ENCODE measurements at regions not wholly inside any gene's neighbourhood (a gene's known extent, or its start where the extent isn't known, plus 50 kb on each side); places are given as distances from the start of the nearest gene placed in this dataset.

- intact Hi-C loops (cut with micrococcal nuclease), result no loop called here
- no peak for DNase-seq (ENCODE audit: low spot score)
- no peak overlapping the region for H3K4me3 Mint-ChIP-seq
- H3K9me3 Mint-ChIP-seq, result no peaks in the 10 kb centered on the region
- H3K27me3 Mint-ChIP-seq (ENCODE audit: insufficient read depth), result peaks cover 13% of the 10 kb centered on the region
- H3K36me3 Mint-ChIP-seq (ENCODE audit: low read depth), result no peaks in the 10 kb centered on the region
- no peaks in the 10 kb centered on the region for H3K4me1 Mint-ChIP-seq (ENCODE audit: low read depth)
- H3K27ac Mint-ChIP-seq, result no peak overlapping the region
These were observed 96.9 kb upstream of the PFN2 start for GRCh38 chr3:150067561-150067960.

DNA sequence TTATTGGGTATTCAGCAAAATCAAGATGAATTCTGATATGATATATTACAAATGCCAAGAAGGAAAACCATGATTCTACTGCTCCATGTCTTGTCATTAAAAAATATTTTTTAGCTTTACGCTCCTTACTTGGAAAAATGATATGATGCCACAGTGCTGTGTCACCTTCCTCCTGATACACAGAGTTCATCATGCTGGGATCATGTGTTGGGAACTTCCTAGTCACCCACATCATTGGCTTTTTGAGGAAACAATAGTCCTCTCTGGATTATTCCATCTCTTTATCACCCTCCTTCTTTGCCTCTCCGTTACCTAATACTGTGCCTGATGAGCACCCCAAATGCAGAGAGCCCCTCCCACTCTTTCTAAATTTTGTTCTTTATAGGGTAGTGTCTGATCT is 94.3 kb upstream of the PFN2 start:
- Mint-ChIP-seq H3K9me3 (no peaks in the 10 kb centered on the region), H3K4me3 (no peak overlapping the region), H3K27ac (no peak overlapping the region), H3K27me3 (ENCODE audit: insufficient read depth) (peaks cover 10% of the 10 kb centered on the region), H3K4me1 (ENCODE audit: low read depth) (no peaks in the 10 kb centered on the region), H3K36me3 (ENCODE audit: low read depth) (no peaks in the 10 kb centered on the region)
- intact Hi-C loops (cut with micrococcal nuclease), result no loop called here
- no peak for DNase-seq (ENCODE audit: low spot score)

GRCh38 chr3:150063237-150063636 is 92.5 kb upstream of the PFN2 start:
- Mint-ChIP-seq H3K27ac (no peak overlapping the region), H3K36me3 (ENCODE audit: low read depth) (no peaks in the 10 kb centered on the region), H3K4me1 (ENCODE audit: low read depth) (no peaks in the 10 kb centered on the region), H3K4me3 (no peak overlapping the region), H3K9me3 (no peaks in the 10 kb centered on the region), H3K27me3 (ENCODE audit: insufficient read depth) (peaks cover 13% of the 10 kb centered on the region)
- intact Hi-C loops (cut with micrococcal nuclease), result no loop called here
- no peak for DNase-seq (ENCODE audit: low spot score)

GRCh38 chr3:150062492-150062891 is 91.8 kb upstream of the PFN2 start:
- intact Hi-C loops (cut with micrococcal nuclease), result no loop called here
- Mint-ChIP-seq H3K27ac (no peak overlapping the region), H3K4me3 (no peak overlapping the region), H3K36me3 (ENCODE audit: low read depth) (no peaks in the 10 kb centered on the region), H3K27me3 (ENCODE audit: insufficient read depth) (peaks cover 13% of the 10 kb centered on the region), H3K4me1 (ENCODE audit: low read depth) (no peaks in the 10 kb centered on the region), H3K9me3 (no peaks in the 10 kb centered on the region)
- no peak for DNase-seq (ENCODE audit: low spot score)

GRCh38 chr3:150061288-150062024 is 90.8 kb upstream of the PFN2 start:
- Mint-ChIP-seq H3K36me3 (ENCODE audit: low read depth) (no peaks in the 10 kb centered on the region), H3K4me3 (no peak overlapping the region), H3K9me3 (no peaks in the 10 kb centered on the region), H3K27me3 (ENCODE audit: insufficient read depth) (peaks cover 10% of the 10 kb centered on the region), H3K4me1 (ENCODE audit: low read depth) (no peaks in the 10 kb centered on the region), H3K27ac (no peak overlapping the region)
- intact Hi-C loops (cut with micrococcal nuclease), result no loop called here
- no peak for DNase-seq (ENCODE audit: low spot score)

DNA sequence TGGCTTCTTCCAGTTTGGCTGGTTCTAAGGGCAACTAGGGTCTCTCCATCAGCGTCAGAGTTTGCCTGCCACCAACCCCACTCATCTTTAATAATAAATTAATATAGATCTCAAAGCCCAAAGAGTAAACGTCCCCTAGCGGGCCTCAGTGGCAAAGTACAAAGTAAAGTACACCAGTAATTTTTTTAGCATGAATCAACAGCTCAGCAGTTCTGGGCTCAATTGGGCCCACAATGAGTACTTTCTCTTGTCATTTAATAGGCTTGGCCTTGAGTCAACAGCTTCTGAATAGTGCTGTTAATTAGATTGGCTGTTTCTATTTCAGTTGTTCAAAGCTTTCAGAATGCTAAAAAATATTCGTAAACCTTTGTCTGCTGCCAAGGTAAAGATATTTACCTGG is 89.0 kb upstream of the PFN2 start:
- H3K9me3 Mint-ChIP-seq, result no peaks in the 10 kb centered on the region
- intact Hi-C loops (cut with micrococcal nuclease), result no loop called here
- H3K27ac Mint-ChIP-seq, result no peak overlapping the region
- H3K4me3 Mint-ChIP-seq, result no peak overlapping the region
- no peak for DNase-seq (ENCODE audit: low spot score)
- H3K36me3 Mint-ChIP-seq (ENCODE audit: low read depth), result no peaks in the 10 kb centered on the region
- peaks cover 10% of the 10 kb centered on the region for H3K27me3 Mint-ChIP-seq (ENCODE audit: insufficient read depth)
- no peaks in the 10 kb centered on the region for H3K4me1 Mint-ChIP-seq (ENCODE audit: low read depth)

DNA sequence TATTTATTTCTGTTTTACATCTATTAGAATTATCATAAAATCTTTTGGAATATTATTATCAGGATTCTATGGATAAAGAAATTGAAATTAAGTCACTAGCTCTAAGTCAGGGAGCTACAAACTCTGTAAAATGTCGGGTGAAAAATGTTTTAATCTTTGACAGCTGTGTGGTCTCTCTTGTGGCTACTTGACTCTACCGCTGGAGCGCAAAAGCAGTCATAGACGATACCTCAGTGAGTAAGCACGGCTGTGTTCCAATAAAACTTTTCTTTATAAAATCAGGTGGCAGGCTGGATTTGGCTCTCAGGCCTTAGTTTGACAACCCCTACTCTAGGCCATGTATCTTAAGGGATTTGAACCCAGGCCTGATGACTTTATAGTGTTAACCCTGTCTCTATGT is 88.5 kb upstream of the PFN2 start:
- H3K9me3 Mint-ChIP-seq, result no peaks in the 10 kb centered on the region
- no peak overlapping the region for H3K4me3 Mint-ChIP-seq
- peaks cover 10% of the 10 kb centered on the region for H3K27me3 Mint-ChIP-seq (ENCODE audit: insufficient read depth)
- intact Hi-C loops (cut with micrococcal nuclease), result no loop called here
- no peak for DNase-seq (ENCODE audit: low spot score)
- H3K4me1 Mint-ChIP-seq (ENCODE audit: low read depth), result no peaks in the 10 kb centered on the region
- H3K36me3 Mint-ChIP-seq (ENCODE audit: low read depth), result no peaks in the 10 kb centered on the region
- no peak overlapping the region for H3K27ac Mint-ChIP-seq

DNA sequence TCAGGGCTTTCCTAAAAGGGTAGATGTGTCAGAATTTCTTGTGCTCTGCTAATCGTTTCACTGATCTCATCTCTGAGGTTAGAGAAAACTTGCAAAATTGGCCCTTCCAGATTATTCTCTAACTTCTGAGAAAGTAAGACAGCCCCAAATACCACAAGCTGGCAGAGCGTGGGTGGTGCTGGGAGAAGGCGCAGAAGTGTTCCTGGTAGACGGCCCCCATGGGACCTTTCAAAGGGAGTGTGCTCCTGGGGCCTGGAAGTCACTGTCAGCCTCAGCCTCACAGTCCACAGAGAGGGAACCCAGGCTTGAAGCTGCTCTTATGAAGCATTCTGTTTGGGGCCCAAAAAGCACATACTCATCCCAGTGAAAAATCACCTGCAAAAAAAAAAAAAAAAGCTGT is 86.5 kb upstream of the PFN2 start:
- intact Hi-C loops (cut with micrococcal nuclease), result no loop called here
- no peak overlapping the region for H3K4me3 Mint-ChIP-seq
- no peaks in the 10 kb centered on the region for H3K4me1 Mint-ChIP-seq (ENCODE audit: low read depth)
- DNase-seq (ENCODE audit: low spot score), result no peak
- no peaks in the 10 kb centered on the region for H3K36me3 Mint-ChIP-seq (ENCODE audit: low read depth)
- no peaks in the 10 kb centered on the region for H3K9me3 Mint-ChIP-seq
- H3K27ac Mint-ChIP-seq, result no peak overlapping the region
- H3K27me3 Mint-ChIP-seq (ENCODE audit: insufficient read depth), result peaks cover 10% of the 10 kb centered on the region

GRCh38 chr3:150055332-150055731 is 84.6 kb upstream of the PFN2 start:
- H3K4me1 Mint-ChIP-seq (ENCODE audit: low read depth), result no peaks in the 10 kb centered on the region
- intact Hi-C loops (cut with micrococcal nuclease), result no loop called here
- no peaks in the 10 kb centered on the region for H3K9me3 Mint-ChIP-seq
- H3K27me3 Mint-ChIP-seq (ENCODE audit: insufficient read depth), result peaks cover 8% of the 10 kb centered on the region
- H3K27ac Mint-ChIP-seq, result no peak overlapping the region
- H3K36me3 Mint-ChIP-seq (ENCODE audit: low read depth), result no peaks in the 10 kb centered on the region
- H3K4me3 Mint-ChIP-seq, result no peak overlapping the region
- DNase-seq (ENCODE audit: low spot score), result no peak

GRCh38 chr3:150054635-150055034 is 83.9 kb upstream of the PFN2 start:
- no peak overlapping the region for H3K4me3 Mint-ChIP-seq
- H3K27ac Mint-ChIP-seq, result no peak overlapping the region
- H3K9me3 Mint-ChIP-seq, result no peaks in the 10 kb centered on the region

GRCh38 chr3:150050510-150050909 is 79.8 kb upstream of the PFN2 start:
- H3K4me1 Mint-ChIP-seq (ENCODE audit: low read depth), result no peaks in the 10 kb centered on the region
- DNase-seq (ENCODE audit: low spot score), result no peak
- no peaks in the 10 kb centered on the region for H3K36me3 Mint-ChIP-seq (ENCODE audit: low read depth)
- no peaks in the 10 kb centered on the region for H3K9me3 Mint-ChIP-seq
- intact Hi-C loops (cut with micrococcal nuclease), result no loop called here
- H3K27me3 Mint-ChIP-seq (ENCODE audit: insufficient read depth), result peaks cover 13% of the 10 kb centered on the region
- H3K4me3 Mint-ChIP-seq, result no peak overlapping the region
- H3K27ac Mint-ChIP-seq, result no peak overlapping the region

More at GRCh38 chr3:150054635-150055034, 83.9 kb upstream of the PFN2 start:
- DNase-seq (ENCODE audit: low spot score), result no peak
- H3K27me3 Mint-ChIP-seq (ENCODE audit: insufficient read depth), result peaks cover 8% of the 10 kb centered on the region
- H3K36me3 Mint-ChIP-seq (ENCODE audit: low read depth), result no peaks in the 10 kb centered on the region
- intact Hi-C loops (cut with micrococcal nuclease), result no loop called here
- no peaks in the 10 kb centered on the region for H3K4me1 Mint-ChIP-seq (ENCODE audit: low read depth)

DNA sequence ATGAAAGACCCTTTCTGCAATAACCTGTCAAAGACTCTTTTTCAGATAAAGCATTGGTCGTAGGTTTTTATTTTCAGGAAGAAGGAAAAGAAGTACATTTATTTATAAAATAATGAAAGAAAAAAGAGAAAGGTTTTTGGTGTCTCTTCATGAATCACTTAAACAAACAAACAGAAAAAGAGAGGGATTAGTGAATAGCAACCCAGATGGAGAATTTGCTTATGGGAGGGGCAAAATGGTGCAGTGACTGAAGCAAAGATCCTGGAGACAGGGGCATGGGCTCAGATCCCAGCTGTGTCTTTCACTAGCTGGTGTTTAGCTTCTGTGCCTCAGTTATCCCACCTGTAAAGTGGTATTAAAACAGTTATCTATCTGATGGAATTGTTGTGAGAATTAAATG is 78.6 kb upstream of the PFN2 start:
- intact Hi-C loops (cut with micrococcal nuclease), result no loop called here
- H3K27me3 Mint-ChIP-seq (ENCODE audit: insufficient read depth), result peaks cover 10% of the 10 kb centered on the region
- DNase-seq (ENCODE audit: low spot score), result no peak
- H3K9me3 Mint-ChIP-seq, result no peaks in the 10 kb centered on the region
- H3K27ac Mint-ChIP-seq, result no peak overlapping the region
- H3K36me3 Mint-ChIP-seq (ENCODE audit: low read depth), result no peaks in the 10 kb centered on the region
- no peak overlapping the region for H3K4me3 Mint-ChIP-seq
- H3K4me1 Mint-ChIP-seq (ENCODE audit: low read depth), result no peaks in the 10 kb centered on the region

DNA sequence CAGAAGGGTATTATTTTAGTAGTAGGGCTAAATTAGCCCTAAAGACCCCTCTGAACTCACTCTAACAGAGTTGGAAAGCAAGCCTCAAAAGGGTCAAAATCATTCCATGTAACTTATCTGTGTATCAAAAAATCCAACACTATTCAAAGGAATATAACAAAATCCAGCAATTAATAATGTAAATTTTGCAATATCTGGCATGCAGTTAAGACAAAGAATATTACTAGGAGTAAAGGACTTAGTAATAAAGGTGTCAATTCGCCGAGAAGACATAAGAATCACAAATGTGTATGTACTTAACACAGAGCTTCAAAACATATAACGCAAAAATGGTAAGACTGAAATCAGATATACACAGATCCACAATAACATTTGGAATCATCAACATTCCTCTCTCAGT is 71.2 kb upstream of the PFN2 start:
- H3K36me3 Mint-ChIP-seq (ENCODE audit: low read depth), result no peaks in the 10 kb centered on the region
- peaks cover 11% of the 10 kb centered on the region for H3K27me3 Mint-ChIP-seq (ENCODE audit: insufficient read depth)
- H3K9me3 Mint-ChIP-seq, result peaks cover 4% of the 10 kb centered on the region
- H3K4me1 Mint-ChIP-seq (ENCODE audit: low read depth), result no peaks in the 10 kb centered on the region
- no peak overlapping the region for H3K4me3 Mint-ChIP-seq
- intact Hi-C loops (cut with micrococcal nuclease), result no loop called here
- no peak for DNase-seq (ENCODE audit: low spot score)
- no peak overlapping the region for H3K27ac Mint-ChIP-seq

- no peak overlapping the region for H3K27ac Mint-ChIP-seq
- no peaks in the 10 kb centered on the region for H3K4me1 Mint-ChIP-seq (ENCODE audit: low read depth)
- H3K27me3 Mint-ChIP-seq (ENCODE audit: insufficient read depth), result peaks cover 11% of the 10 kb centered on the region
- no peak for DNase-seq (ENCODE audit: low spot score)
- intact Hi-C loops (cut with micrococcal nuclease), result no loop called here
- H3K36me3 Mint-ChIP-seq (ENCODE audit: low read depth), result no peaks in the 10 kb centered on the region
- no peak overlapping the region for H3K4me3 Mint-ChIP-seq
- peaks cover 4% of the 10 kb centered on the region for H3K9me3 Mint-ChIP-seq
These were observed 69.4 kb upstream of the PFN2 start for GRCh38 chr3:150040097-150040496.
